CD1c-positive myeloid dendritic cell (primary cell): ENCODE measurements at regions not wholly inside any gene's neighbourhood (a gene's known extent, or its start where the extent isn't known, plus 50 kb on each side); places are given as distances from the start of the nearest gene placed in this dataset.
"Not testable (repeated sequence)": the region's sequence is repeated elsewhere in the genome, so short reads cannot be mapped to it uniquely, and the experiment has no call there.

Source experiments
- DNase-seq: peaks from one replicate; pipeline ENCODE4 v3.0.0-alpha.2; 2016; ENCODE audit errors: extremely low spot score

- no peak for DNase-seq
Measured at GRCh38 chrX:118215346-118215745, 98.7 kb upstream of the KLHL13 start.

- DNase-seq = peak; percentile 17
Measured at GRCh38 chrX:118216087-118216486, 99.5 kb upstream of the KLHL13 start.

GRCh38 chrX:118216509-118216908, 99.9 kb upstream of the KLHL13 start:
- DNase-seq = no peak

GRCh38 chrX:118218079-118218478, 101.5 kb upstream of the KLHL13 start:
- DNase-seq = no peak

GRCh38 chrX:118218940-118219339, 102.3 kb upstream of the KLHL13 start:
- DNase-seq = no peak

GRCh38 chrX:118219866-118220265, 103.3 kb upstream of the KLHL13 start:
- DNase-seq = no peak

GRCh38 chrX:118220509-118220908, 103.9 kb upstream of the KLHL13 start:
- DNase-seq = no peak

GRCh38 chrX:118221270-118221669, 104.7 kb upstream of the KLHL13 start:
- DNase-seq = no peak

GRCh38 chrX:118221733-118222132, 105.1 kb upstream of the KLHL13 start:
- no peak for DNase-seq

- no peak for DNase-seq
Measured at GRCh38 chrX:118222421-118222820, 105.8 kb upstream of the KLHL13 start.

- peak; percentile 5 for DNase-seq
Measured at GRCh38 chrX:118225711-118226428, 109.3 kb upstream of the KLHL13 start.

GRCh38 chrX:118228041-118228440, 111.4 kb upstream of the KLHL13 start:
- DNase-seq = no peak

- no peak for DNase-seq
Measured at GRCh38 chrX:118228456-118228855, 111.8 kb upstream of the KLHL13 start.

- no peak for DNase-seq
Measured at GRCh38 chrX:118231464-118231863, 114.4 kb upstream of the WDR44 start.

- DNase-seq = no peak
Measured at GRCh38 chrX:118239178-118239870, 106.6 kb upstream of the WDR44 start.

GRCh38 chrX:118239913-118240698, 105.8 kb upstream of the WDR44 start:
- DNase-seq = no peak

- not testable (repeated sequence) for DNase-seq
Measured at GRCh38 chrX:118246961-118247360, 98.9 kb upstream of the WDR44 start.

GRCh38 chrX:118249146-118249545, 96.8 kb upstream of the WDR44 start:
- no peak for DNase-seq

- DNase-seq = no peak
Measured at GRCh38 chrX:118250445-118250844, 95.5 kb upstream of the WDR44 start.

- DNase-seq = no peak
Measured at GRCh38 chrX:118251271-118251670, 94.6 kb upstream of the WDR44 start.

GRCh38 chrX:118252967-118253366, 92.9 kb upstream of the WDR44 start:
- no peak for DNase-seq

- DNase-seq = peak; percentile 33
Measured at GRCh38 chrX:118254611-118255010, 91.3 kb upstream of the WDR44 start.

- no peak for DNase-seq
Measured at GRCh38 chrX:118255921-118256320, 90.0 kb upstream of the WDR44 start.
